Liver (tissue), 8 donors: ENCODE measurements at regions not wholly inside any gene's neighbourhood (a gene's known extent, or its start where the extent isn't known, plus 50 kb on each side); places are given as distances from the start of the nearest gene placed in this dataset.

Experiments used
- DNase-seq: peaks from one replicate; pipeline ENCODE4 v3.0.0-alpha.2; 2017; ENCODE audit warnings: low spot score
- H3K27ac ChIP-seq, 2 donors: one replicate each; pipeline ENCODE4 v1.7.0; 2013; ENCODE audit warnings: inconsistent platforms in 2 of 2, low read length in 2 of 2, control low read depth in 1 of 2, low read depth in 1 of 2, mild to moderate bottlenecking in 1 of 2
- H3K27me3 ChIP-seq, 4 donors: one replicate each; pipeline versions ENCODE4 v1.6.1 to v1.7.0; 2013; ENCODE audit warnings: low read length in 3 of 4, inconsistent platforms in 1 of 4, mild to moderate bottlenecking in 1 of 4, moderate library complexity in 1 of 4; ENCODE audit not compliant: control insufficient read depth in 4 of 4, insufficient read depth in 4 of 4
- H3K36me3 ChIP-seq, 4 donors: one replicate each; pipeline versions ENCODE4 v1.6.1 to v1.7.0; 2013; ENCODE audit warnings: low read length in 3 of 4, mild to moderate bottlenecking in 3 of 4, low read depth in 1 of 4, moderate library complexity in 1 of 4; ENCODE audit not compliant: control insufficient read depth in 4 of 4, insufficient read depth in 3 of 4
- H3K4me1 ChIP-seq, 4 donors: one replicate each; pipeline versions ENCODE4 v1.6.1 to v1.7.0; 2013; ENCODE audit warnings: low read length in 3 of 4, mild to moderate bottlenecking in 3 of 4, moderate library complexity in 1 of 4; ENCODE audit not compliant: control insufficient read depth in 4 of 4, insufficient read depth in 4 of 4
- H3K4me3 ChIP-seq, 3 donors: one replicate each; pipeline versions ENCODE4 v1.6.1 to v1.7.0; 2013; ENCODE audit warnings: low read length in 3 of 3, control low read depth in 1 of 3, low read depth in 1 of 3, mild to moderate bottlenecking in 1 of 3
- H3K9ac ChIP-seq, 2 donors: one replicate each; pipeline ENCODE4 v1.7.0; 2013; ENCODE audit warnings: low read length in 2 of 2, mild to moderate bottlenecking in 2 of 2, moderate library complexity in 2 of 2, control low read depth in 1 of 2, low read depth in 1 of 2
- H3K9me3 ChIP-seq, 4 donors: one replicate each; pipeline versions ENCODE4 v1.6.1 to v1.7.0; 2013; ENCODE audit warnings: low read length in 3 of 4; ENCODE audit not compliant: control insufficient read depth in 4 of 4
- ATF3 ChIP-seq: IDR thresholded peaks from 2 replicates; pipeline ENCODE4 v1.6.1; 2016; ENCODE audit warnings: antibody characterized with exemption
- CTCF ChIP-seq: fragments of 150-350 bp; IDR thresholded peaks from 2 replicates; pipeline ENCODE4 v1.5.1; 2017; ENCODE audit warnings: improper control_type of control experiment, low read depth, low read length; ENCODE audit not compliant: missing input control
- EGR1 ChIP-seq, 2 donors: IDR thresholded peaks; 2 replicates each; pipeline ENCODE4 v1.6.1; 2016 to 2018; ENCODE audit warnings: antibody characterized with exemption in 2 of 2, low read depth in 2 of 2
- FOXA1 ChIP-seq: IDR thresholded peaks from 2 replicates; pipeline ENCODE4 v1.6.1; 2016; ENCODE audit warnings: antibody characterized with exemption
- FOXA2 ChIP-seq: IDR thresholded peaks from 2 replicates; pipeline ENCODE4 v1.6.1; 2016; ENCODE audit warnings: antibody characterized with exemption
- GABPA ChIP-seq, 2 donors: IDR thresholded peaks in 1 of 2; conservative IDR thresholded peaks in 1 of 2; 2 replicates each; pipeline ENCODE4 v1.6.1; 2016; ENCODE audit warnings: antibody characterized with exemption in 2 of 2, mild to moderate bottlenecking in 1 of 2, moderate library complexity in 1 of 2
- HNF4A ChIP-seq, 2 donors: conservative IDR thresholded peaks; 2 replicates each; pipeline ENCODE4 v1.6.1; 2016; ENCODE audit warnings: antibody characterized with exemption in 2 of 2, mild to moderate bottlenecking in 2 of 2
- JUND ChIP-seq, 2 donors: IDR thresholded peaks; 2 replicates each; pipeline ENCODE4 v1.6.1; 2016; ENCODE audit warnings: antibody characterized with exemption in 2 of 2
- NR2F2 ChIP-seq: IDR thresholded peaks from 2 replicates; pipeline ENCODE4 v1.6.1; 2016; ENCODE audit warnings: antibody characterized with exemption
- RAD21 ChIP-seq, 2 donors: IDR thresholded peaks; 2 replicates each; pipeline ENCODE4 v1.6.1; 2016; ENCODE audit warnings: antibody characterized with exemption in 2 of 2, mild to moderate bottlenecking in 2 of 2
- REST ChIP-seq: IDR thresholded peaks from 2 replicates; pipeline ENCODE4 v1.6.1; 2016; ENCODE audit warnings: antibody characterized with exemption, mild to moderate bottlenecking
- RXRA ChIP-seq, 2 donors: IDR thresholded peaks; 2 replicates each; pipeline ENCODE4 v1.6.1; 2017 to 2018; ENCODE audit warnings: antibody characterized with exemption in 2 of 2, mild to moderate bottlenecking in 1 of 2
- SP1 ChIP-seq: IDR thresholded peaks from 2 replicates; pipeline ENCODE4 v1.6.1; 2018; ENCODE audit warnings: antibody characterized with exemption, mild to moderate bottlenecking
- TAF1 ChIP-seq: conservative IDR thresholded peaks from 2 replicates; pipeline ENCODE4 v1.6.1; 2016; ENCODE audit warnings: antibody characterized with exemption, mild to moderate bottlenecking
- ZBTB33 ChIP-seq: IDR thresholded peaks from 2 replicates; pipeline ENCODE4 v1.6.1; 2016; ENCODE audit warnings: antibody characterized with exemption
- WGBS: extraction: QIAGEN DNeasy Blood & Tissue Kit; methylation state at CpG from one replicate; pipeline ENCODE4 v1.1.7; 2013; 5-methylcytosine and 5-hydroxymethylcytosine counted together
- donor health status: healthy.
- donor health status: healthy.
- donor health status: healthy.
- donor health status: healthy.
- donor health status: healthy.

GRCh38 chr3:158925021-158925420 is 123.2 kb downstream of the MFSD1 start:
- no peak for DNase-seq
- Histone ChIP-seq H3K27me3 (no peaks in the 10 kb centered on the region), H3K27ac (no peak overlapping the region), H3K9me3 (no peaks in the 10 kb centered on the region), H3K4me3 (no peak overlapping the region), H3K9ac (no peak overlapping the region), H3K4me1 (no peaks in the 10 kb centered on the region), H3K36me3 (no peaks in the 10 kb centered on the region)
- WGBS: 74% methylated on average over 5 of the region's 5 CpGs
- TF ChIP-seq ZBTB33 (no peak), NR2F2 (no peak), ATF3 (no peak), EGR1 (IDR thresholded peaks at IDR 0.05; ENCODE audit: low read depth in 2 of 2) (no peak), SP1 (no peak), FOXA1 (no peak), RXRA (IDR thresholded peaks at IDR 0.05) (no peak), CTCF (no peak), TAF1 (no peak), JUND (IDR thresholded peaks at IDR 0.05) (no peak), FOXA2 (no peak), REST (no peak)

- Histone ChIP-seq H3K4me3 (no peak overlapping the region), H3K36me3 (no peaks in the 10 kb centered on the region), H3K27ac (no peak overlapping the region), H3K4me1 (no peaks in the 10 kb centered on the region), H3K9ac (no peak overlapping the region), H3K27me3 (no peaks in the 10 kb centered on the region), H3K9me3 (no peaks in the 10 kb centered on the region)
- DNase-seq: no peak
- WGBS: 80% methylated on average over 5 of the region's 5 CpGs
- no peak for TF ChIP-seq FOXA2
- no peak for TF ChIP-seq HNF4A (conservative IDR thresholded peaks at IDR 0.05)
- TF ChIP-seq TAF1: no peak
- TF ChIP-seq NR2F2: no peak
- TF ChIP-seq RXRA (IDR thresholded peaks at IDR 0.05): no peak
- TF ChIP-seq ZBTB33: no peak
- TF ChIP-seq CTCF: no peak
- TF ChIP-seq SP1: no peak
- TF ChIP-seq GABPA (IDR thresholded peaks at IDR 0.05 in 1 of 2, conservative IDR thresholded peaks at IDR 0.05 in 1 of 2): no peak
- TF ChIP-seq ATF3: no peak
- no peak for TF ChIP-seq RAD21 (IDR thresholded peaks at IDR 0.05)
- no peak for TF ChIP-seq EGR1 (IDR thresholded peaks at IDR 0.05; ENCODE audit: low read depth in 2 of 2)
Measured at GRCh38 chr3:158925828-158926494, 124.1 kb downstream of the MFSD1 start.
